H1 (cell line): ENCODE measurements at regions not wholly inside any gene's neighbourhood (a gene's known extent, or its start where the extent isn't known, plus 50 kb on each side); places are given as distances from the start of the nearest gene placed in this dataset.

Experiments
- CTCF ChIA-PET: fragments of 300-600 bp; sonication (Branson Sonifier 250); formaldehyde crosslinking; loops from one replicate; lab custom pipeline; 2021; ENCODE audit not compliant: partially characterized antibody; lab: Charles Lee
- POLR2A ChIA-PET: fragments of 300-600 bp; sonication (Branson Sonifier 250); formaldehyde crosslinking; loops from one replicate; lab custom pipeline; 2021; ENCODE audit warnings: inconsistent platforms; ENCODE audit not compliant: partially characterized antibody; lab: Charles Lee
- DNase-seq, 2 experiments: peaks; one replicate each; pipeline versions ENCODE4 v3.0.0 to v3.0.0-alpha.2; 2010 to 2022; ENCODE audit warnings: low spot score in 2 of 2, low read depth in 1 of 2, mixed read lengths in 1 of 2
- FAIRE-seq: peaks from 2 replicates; lab custom pipeline; 2011; peaks lifted over from hg19 to GRCh38; lab: Jason Lieb, UNC
- H2AFZ ChIP-seq: 2 replicates; pipeline ENCODE4 v1.8.1; 2012; ENCODE audit warnings: low read length, inconsistent platforms
- H2AK5ac ChIP-seq: 2 replicates; pipeline ENCODE4 v1.6.1; 2013; ENCODE audit warnings: low read depth, low read length
- H2BK120ac ChIP-seq: replicated peaks from 2 replicates; pipeline ENCODE3; 2013; ENCODE audit warnings: low read depth, low read length, inconsistent platforms
- H2BK12ac ChIP-seq: 2 replicates; pipeline ENCODE4 v1.6.1; 2013; ENCODE audit warnings: low read depth, low read length
- H2BK15ac ChIP-seq: 2 replicates; pipeline ENCODE4 v1.6.1; 2013; ENCODE audit warnings: low read length
- H2BK20ac ChIP-seq: 2 replicates; pipeline ENCODE4 v1.6.1; 2013; ENCODE audit warnings: low read length
- H2BK5ac ChIP-seq: 2 replicates; pipeline ENCODE4 v1.6.1; 2013; ENCODE audit warnings: low read depth, low read length
- H3K14ac ChIP-seq: 2 replicates; pipeline ENCODE4 v1.6.1; 2013; ENCODE audit warnings: inconsistent platforms; ENCODE audit not compliant: insufficient read length
- H3K18ac ChIP-seq: 2 replicates; pipeline ENCODE4 v1.6.1; 2013; ENCODE audit warnings: low read length; ENCODE audit errors: extremely low read depth
- H3K23ac ChIP-seq: 2 replicates; pipeline ENCODE4 v1.6.1; 2013; ENCODE audit warnings: inconsistent platforms; ENCODE audit not compliant: insufficient read length
- H3K23me2 ChIP-seq: 2 replicates; pipeline ENCODE4 v1.6.1; 2013; ENCODE audit warnings: low read depth, low read length
- H3K27ac ChIP-seq: 2 replicates; pipeline ENCODE4 v1.6.1; 2011; ENCODE audit warnings: low read depth, low read length, inconsistent platforms
- H3K27me3 ChIP-seq, 4 experiments: replicated peaks in 1 of 4; 1 replicate in 1 of 4; 2 replicates in 3 of 4; pipeline versions ENCODE4 v1.6.1 to v1.8.1; 2011 to 2013; ENCODE audit warnings: low read length in 3 of 4, mild to moderate bottlenecking in 3 of 4, inconsistent platforms in 2 of 4, mixed read lengths in 2 of 4, moderate library complexity in 1 of 4; ENCODE audit not compliant: control insufficient read depth in 3 of 4, insufficient read depth in 3 of 4; ENCODE audit errors: extremely low read depth in 1 of 4
- H3K36me3 ChIP-seq, 4 experiments: 2 replicates each; pipeline versions ENCODE4 v1.6.1 to v1.8.1; 2011 to 2013; ENCODE audit warnings: mild to moderate bottlenecking in 4 of 4, low read length in 3 of 4, moderate library complexity in 2 of 4, control low read depth in 1 of 4, inconsistent platforms in 1 of 4; ENCODE audit not compliant: insufficient read depth in 4 of 4, control insufficient read depth in 2 of 4
- H3K4ac ChIP-seq: replicated peaks from 2 replicates; pipeline ENCODE3; 2013; ENCODE audit warnings: low read length, low read depth, mixed read lengths, inconsistent platforms; ENCODE audit not compliant: insufficient read length
- H3K4me1 ChIP-seq, 4 experiments: replicated peaks in 1 of 4; 1 replicate in 1 of 4; 2 replicates in 3 of 4; pipeline versions ENCODE4 v1.6.1 to v1.8.1; 2011 to 2013; ENCODE audit warnings: low read length in 3 of 4, inconsistent platforms in 2 of 4, mixed read lengths in 1 of 4; ENCODE audit not compliant: insufficient read depth in 4 of 4, control insufficient read depth in 3 of 4
- H3K4me2 ChIP-seq, 2 experiments: 2 replicates each; pipeline versions ENCODE4 v1.6.1 to v1.8.1; 2011 to 2013; ENCODE audit warnings: low read depth in 2 of 2, low read length in 2 of 2, control low read depth in 1 of 2, inconsistent platforms in 1 of 2, mild to moderate bottlenecking in 1 of 2; ENCODE audit not compliant: insufficient read depth in 1 of 2
- H3K4me3 ChIP-seq, 4 experiments: fragments of 200-600, 300-600 bp in 1 of 4; sonication (generic), shearing (Covaris generic), sonication (Bioruptor Twin) in 1 of 4; 2 replicates each; pipeline versions ENCODE4 v1.5.1 to v1.8.1; 2011 to 2016; ENCODE audit warnings: low read length in 4 of 4, low read depth in 3 of 4, control low read depth in 2 of 4, inconsistent platforms in 2 of 4, mild to moderate bottlenecking in 2 of 4, mixed read lengths in 1 of 4, moderate library complexity in 1 of 4; ENCODE audit not compliant: insufficient read depth in 2 of 4; ENCODE audit errors: extremely low read depth in 1 of 4
- H3K56ac ChIP-seq: replicated peaks from 2 replicates; pipeline ENCODE3; 2013; ENCODE audit warnings: low read depth, mild to moderate bottlenecking, mixed read lengths, low read length, inconsistent platforms; ENCODE audit not compliant: insufficient read length
- H3K79me1 ChIP-seq: 2 replicates; pipeline ENCODE4 v1.6.1; 2013; ENCODE audit warnings: low read depth, low read length, control low read depth
- H3K79me2 ChIP-seq, 2 experiments: 2 replicates each; pipeline versions ENCODE4 v1.6.1 to v1.8.1; 2012 to 2013; ENCODE audit warnings: low read length in 2 of 2, mild to moderate bottlenecking in 2 of 2, inconsistent platforms in 1 of 2; ENCODE audit not compliant: insufficient read depth in 2 of 2, control insufficient read depth in 1 of 2
- H3K9ac ChIP-seq, 4 experiments: replicated peaks in 1 of 4; 1 replicate in 1 of 4; 2 replicates in 3 of 4; pipeline versions ENCODE4 v1.6.1 to v1.8.1; 2011 to 2013; ENCODE audit warnings: low read depth in 3 of 4, low read length in 3 of 4, control low read depth in 2 of 4, mild to moderate bottlenecking in 2 of 4, moderate library complexity in 2 of 4, inconsistent platforms in 1 of 4; ENCODE audit errors: extremely low read depth in 1 of 4
- H3K9me3 ChIP-seq, 2 experiments: 2 replicates each; pipeline versions ENCODE4 v1.6.1 to v1.8.1; 2012 to 2013; ENCODE audit warnings: mild to moderate bottlenecking in 2 of 2, moderate library complexity in 2 of 2, control low read depth in 1 of 2, inconsistent platforms in 1 of 2, low read depth in 1 of 2, low read length in 1 of 2, mixed read lengths in 1 of 2; ENCODE audit not compliant: insufficient read depth in 2 of 2
- H4K20me1 ChIP-seq, 2 experiments: replicated peaks in 1 of 2; 2 replicates each; pipeline versions ENCODE3 to v1.8.1; 2011 to 2013; ENCODE audit warnings: inconsistent platforms in 2 of 2, low read length in 2 of 2, mild to moderate bottlenecking in 1 of 2; ENCODE audit not compliant: insufficient read depth in 2 of 2, control insufficient read depth in 1 of 2
- H4K5ac ChIP-seq: 2 replicates; pipeline ENCODE4 v1.6.1; 2013; ENCODE audit warnings: low read length, low read depth, mixed read lengths, inconsistent platforms; ENCODE audit not compliant: insufficient read length
- H4K8ac ChIP-seq: 2 replicates; pipeline ENCODE4 v1.8.0; 2013; ENCODE audit warnings: mild to moderate bottlenecking, moderate library complexity, low read length, inconsistent platforms; ENCODE audit not compliant: insufficient read depth; ENCODE audit errors: extremely low read depth
- H4K91ac ChIP-seq: replicated peaks from 2 replicates; pipeline ENCODE3; 2013; ENCODE audit warnings: low read length, mixed read lengths, inconsistent platforms; ENCODE audit not compliant: insufficient read length
- NANOG ChIP-seq: IDR thresholded peaks from 2 replicates; pipeline ENCODE4 v1.6.1; 2011; ENCODE audit warnings: low read length, low read depth, mild to moderate bottlenecking, inconsistent platforms; ENCODE audit not compliant: insufficient read depth, poor library complexity, severe bottlenecking
- WGBS, 2 experiments: shearing (Covaris generic) in 1 of 2; methylation state at CpG; one replicate each; pipeline versions ENCODE4 v1.1.6 to v1.1.7; 2013 to 2015; ENCODE audit warnings: low lambda C conversion rate in 2 of 2, mixed read lengths in 2 of 2, inconsistent platforms in 1 of 2, low coverage in 1 of 2, missing lambda C conversion rate in 1 of 2; ENCODE audit not compliant: insufficient replicate concordance in 2 of 2, insufficient coverage in 1 of 2, insufficient read length in 1 of 2; ENCODE audit errors: extremely low coverage in 1 of 2, missing lambda C conversion rate in 1 of 2; 5-methylcytosine and 5-hydroxymethylcytosine counted together

DNA sequence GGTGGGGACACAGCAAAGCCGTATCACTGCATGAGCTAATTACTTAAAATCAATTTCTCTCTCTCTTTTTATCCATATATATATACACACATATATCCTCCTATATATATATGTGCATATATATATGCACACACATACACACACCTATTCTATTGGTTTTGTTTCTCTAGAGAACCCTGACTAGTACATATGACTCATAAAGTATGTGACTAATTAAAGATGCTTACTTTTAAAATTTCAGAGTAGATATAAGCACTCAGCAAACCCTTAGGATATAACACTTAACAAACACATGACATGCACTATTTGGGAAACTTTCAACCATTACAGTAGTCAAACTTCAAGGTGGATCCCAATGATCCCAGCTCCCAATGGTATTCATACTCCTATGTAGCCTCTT is 732.6 kb downstream of the ROBO2 start:
- Histone ChIP-seq H3K9me3 (no peaks in the 10 kb centered on the region), H4K5ac (no peak overlapping the region), H3K18ac (no peak overlapping the region), H3K36me3 (no peaks in the 10 kb centered on the region), H2BK20ac (no peak overlapping the region), H2BK15ac (no peak overlapping the region), H3K23ac (no peak overlapping the region), H3K9ac (no peak overlapping the region), H3K79me1 (no peaks in the 10 kb centered on the region), H3K14ac (no peak overlapping the region), H3K27ac (no peak overlapping the region), H4K20me1 (no peaks in the 10 kb centered on the region), H3K4me3 (no peak overlapping the region), H2BK120ac (no peak overlapping the region), H2BK12ac (no peak overlapping the region), H3K27me3 (no peaks in the 10 kb centered on the region), H2AFZ (no peak overlapping the region), H3K23me2 (no peaks in the 10 kb centered on the region), H3K79me2 (no peaks in the 10 kb centered on the region), H2AK5ac (no peak overlapping the region), H3K4me1 (no peaks in the 10 kb centered on the region), H3K4me2 (no peak overlapping the region), H4K91ac (no peak overlapping the region), H3K56ac (no peak overlapping the region), H3K4ac (no peak overlapping the region), H2BK5ac (no peak overlapping the region), H4K8ac (no peak overlapping the region)
- TF ChIP-seq NANOG: no peak
- DNase-seq (no peak), FAIRE-seq (no peak)
- WGBS, 2 experiments: 92% methylated on average over 1 of the region's 1 CpG; no CpG with 5 or more reads in 1 of the 2 experiments
- POLR2A ChIA-PET: no interaction called here
- CTCF ChIA-PET: interaction anchor here (1.0 kb wide), 1 partner anchor 42 kb away, joined by 6 read pairs; no protein-coding TSS in a partner anchor
